RPMI8226 (cell line): ENCODE measurements at regions not wholly inside any gene's neighbourhood (a gene's known extent, or its start where the extent isn't known, plus 50 kb on each side); places are given as distances from the start of the nearest gene placed in this dataset.

Experiments
- DNase-seq: peaks from one replicate; pipeline ENCODE4 v3.0.0-alpha.2; 2015

- no peak for DNase-seq
Observed at GRCh38 chr14:94880106-94880505, 110.2 kb upstream of the GSC start.

GRCh38 chr14:94879537-94879936 lies 109.6 kb upstream of the GSC start:
- no peak for DNase-seq

- DNase-seq = no peak
Observed at GRCh38 chr14:94876306-94876705, 106.4 kb upstream of the GSC start.

- DNase-seq = no peak
Observed at GRCh38 chr14:94875256-94875655, 105.3 kb upstream of the GSC start.

- no peak for DNase-seq
Observed at GRCh38 chr14:94868772-94869072, 98.8 kb upstream of the GSC start.

- DNase-seq = no peak
Observed at GRCh38 chr14:94867946-94868771, 98.2 kb upstream of the GSC start.

- no peak for DNase-seq
Observed at GRCh38 chr14:94867209-94867608, 97.3 kb upstream of the GSC start.

- DNase-seq = no peak
Observed at GRCh38 chr14:94864387-94865195, 94.7 kb upstream of the GSC start.

GRCh38 chr14:94863366-94863765 lies 93.5 kb upstream of the GSC start:
- no peak for DNase-seq

GRCh38 chr14:94857950-94858349 lies 88.0 kb upstream of the GSC start:
- no peak for DNase-seq

- no peak for DNase-seq
Observed at GRCh38 chr14:94853920-94854319, 84.0 kb upstream of the GSC start.

GRCh38 chr14:94850309-94851211 lies 80.6 kb upstream of the GSC start:
- DNase-seq = peak; percentile 62

- DNase-seq = no peak
Observed at GRCh38 chr14:94844593-94845152, 74.8 kb upstream of the GSC start.

GRCh38 chr14:94840467-94840866 lies 70.6 kb upstream of the GSC start:
- no peak for DNase-seq

- DNase-seq = no peak
Observed at GRCh38 chr14:94839348-94839747, 69.4 kb upstream of the GSC start.

GRCh38 chr14:94836849-94837248 lies 66.9 kb upstream of the GSC start:
- no peak for DNase-seq

- DNase-seq = no peak
Observed at GRCh38 chr14:94833633-94834032, 63.7 kb upstream of the GSC start.

- DNase-seq = no peak
Observed at GRCh38 chr14:94831085-94831484, 61.2 kb upstream of the GSC start.

- no peak for DNase-seq
Observed at GRCh38 chr14:94827711-94828447, 58.0 kb upstream of the GSC start.

- no peak for DNase-seq
Observed at GRCh38 chr14:94826774-94827173, 56.9 kb upstream of the GSC start.

GRCh38 chr14:94823556-94824341 lies 53.8 kb upstream of the GSC start:
- DNase-seq = peak; percentile 3
